ENCODE measurements at regions not wholly inside any gene's neighbourhood (a gene's known extent, or its start where the extent isn't known, plus 50 kb on each side); places are given as distances from the start of the nearest gene placed in this dataset.
"Not testable (repeated sequence)": the region's sequence is repeated elsewhere in the genome, so short reads cannot be mapped to it uniquely, and the experiment has no call there.

GRCh38 chr6:19697744-19698290 is 139.4 kb upstream of the ID4 start:
- POLR2A ChIA-PET, result no interaction called here
- Mint-ChIP-seq H3K27me3 (peaks cover under 1% of the 10 kb centered on the region), H3K4me3 (no peak overlapping the region), H3K27ac (no peak overlapping the region), H3K9me3 (peaks cover 5% of the 10 kb centered on the region), H3K4me1 (no peaks in the 10 kb centered on the region), H3K36me3 (no peaks in the 10 kb centered on the region)
- DNase-seq (no peak), ATAC-seq (ENCODE audit: low read depth) (no peak)

- Mint-ChIP-seq H3K4me3 (no peak overlapping the region), H3K36me3 (no peaks in the 10 kb centered on the region), H3K27me3 (no peaks in the 10 kb centered on the region), H3K4me1 (no peaks in the 10 kb centered on the region), H3K9me3 (peaks cover 5% of the 10 kb centered on the region), H3K27ac (no peak overlapping the region)
- POLR2A ChIA-PET, result no interaction called here
- ATAC-seq (ENCODE audit: low read depth), result no peak
- no peak for DNase-seq
Observed at GRCh38 chr6:19699932-19700331, 137.2 kb upstream of the ID4 start.

- peaks cover 2% of the 10 kb centered on the region for H3K9me3 Mint-ChIP-seq
- DNase-seq (no peak), ATAC-seq (ENCODE audit: low read depth) (no peak)
- POLR2A ChIA-PET, result no interaction called here
- H3K27ac Mint-ChIP-seq, result no peak overlapping the region
- H3K27me3 Mint-ChIP-seq, result no peaks in the 10 kb centered on the region
- H3K36me3 Mint-ChIP-seq, result no peaks in the 10 kb centered on the region
- H3K4me3 Mint-ChIP-seq, result no peak overlapping the region
- H3K4me1 Mint-ChIP-seq, result no peaks in the 10 kb centered on the region
Observed at GRCh38 chr6:19705606-19706005, 131.6 kb upstream of the ID4 start.

GRCh38 chr6:19712012-19712688 is 125.0 kb upstream of the ID4 start:
- Mint-ChIP-seq H3K9me3 (no peaks in the 10 kb centered on the region), H3K27me3 (no peaks in the 10 kb centered on the region), H3K27ac (no peak overlapping the region), H3K4me3 (no peak overlapping the region), H3K36me3 (no peaks in the 10 kb centered on the region), H3K4me1 (no peaks in the 10 kb centered on the region)
- ATAC-seq (ENCODE audit: low read depth) (no peak), DNase-seq (no peak)
- POLR2A ChIA-PET, result no interaction called here

GRCh38 chr6:19712998-19713397 is 124.2 kb upstream of the ID4 start:
- ATAC-seq (ENCODE audit: low read depth) (no peak), DNase-seq (no peak)
- no peaks in the 10 kb centered on the region for H3K36me3 Mint-ChIP-seq
- no peaks in the 10 kb centered on the region for H3K27me3 Mint-ChIP-seq
- POLR2A ChIA-PET, result no interaction called here
- H3K27ac Mint-ChIP-seq, result no peak overlapping the region
- H3K4me3 Mint-ChIP-seq, result no peak overlapping the region
- no peaks in the 10 kb centered on the region for H3K4me1 Mint-ChIP-seq
- no peaks in the 10 kb centered on the region for H3K9me3 Mint-ChIP-seq

GRCh38 chr6:19713411-19713810 is 123.8 kb upstream of the ID4 start:
- DNase-seq, result no peak
- H3K4me3 Mint-ChIP-seq, result no peak overlapping the region
- no peak overlapping the region for H3K27ac Mint-ChIP-seq
- no peaks in the 10 kb centered on the region for H3K4me1 Mint-ChIP-seq
- no peaks in the 10 kb centered on the region for H3K27me3 Mint-ChIP-seq
- POLR2A ChIA-PET, result no interaction called here
- ATAC-seq (ENCODE audit: low read depth), result no peak
- no peaks in the 10 kb centered on the region for H3K9me3 Mint-ChIP-seq
- H3K36me3 Mint-ChIP-seq, result no peaks in the 10 kb centered on the region

- no peaks in the 10 kb centered on the region for H3K4me1 Mint-ChIP-seq
- POLR2A ChIA-PET, result no interaction called here
Observed at GRCh38 chr6:19713984-19714383, 123.2 kb upstream of the ID4 start.

GRCh38 chr6:19714434-19715166 is 122.6 kb upstream of the ID4 start:
- ATAC-seq (ENCODE audit: low read depth), result no peak
- H3K36me3 Mint-ChIP-seq, result no peaks in the 10 kb centered on the region
- H3K27ac Mint-ChIP-seq, result no peak overlapping the region
- no peaks in the 10 kb centered on the region for H3K9me3 Mint-ChIP-seq
- H3K27me3 Mint-ChIP-seq, result no peaks in the 10 kb centered on the region
- H3K4me3 Mint-ChIP-seq, result no peak overlapping the region
- DNase-seq, result no peak
- no peaks in the 10 kb centered on the region for H3K4me1 Mint-ChIP-seq
- POLR2A ChIA-PET, result no interaction called here

More at GRCh38 chr6:19713984-19714383, 123.2 kb upstream of the ID4 start:
- no peaks in the 10 kb centered on the region for H3K27me3 Mint-ChIP-seq
- DNase-seq (no peak), ATAC-seq (ENCODE audit: low read depth) (no peak)
- no peak overlapping the region for H3K27ac Mint-ChIP-seq
- no peak overlapping the region for H3K4me3 Mint-ChIP-seq
- H3K36me3 Mint-ChIP-seq, result no peaks in the 10 kb centered on the region
- no peaks in the 10 kb centered on the region for H3K9me3 Mint-ChIP-seq

GRCh38 chr6:19715167-19715551 is 122.0 kb upstream of the ID4 start:
- Mint-ChIP-seq H3K9me3 (no peaks in the 10 kb centered on the region), H3K36me3 (no peaks in the 10 kb centered on the region), H3K4me3 (no peak overlapping the region), H3K27ac (no peak overlapping the region), H3K27me3 (no peaks in the 10 kb centered on the region), H3K4me1 (no peaks in the 10 kb centered on the region)
- POLR2A ChIA-PET, result no interaction called here
- no peak for DNase-seq
- no peak for ATAC-seq (ENCODE audit: low read depth)

GRCh38 chr6:19719691-19720128 is 117.5 kb upstream of the ID4 start:
- no peaks in the 10 kb centered on the region for H3K9me3 Mint-ChIP-seq
- H3K4me1 Mint-ChIP-seq, result no peaks in the 10 kb centered on the region
- H3K27ac Mint-ChIP-seq, result no peak overlapping the region
- DNase-seq (no peak), ATAC-seq (ENCODE audit: low read depth) (no peak)
- no peaks in the 10 kb centered on the region for H3K36me3 Mint-ChIP-seq
- no peak overlapping the region for H3K4me3 Mint-ChIP-seq
- H3K27me3 Mint-ChIP-seq, result no peaks in the 10 kb centered on the region
- POLR2A ChIA-PET, result no interaction called here

- Mint-ChIP-seq H3K27me3 (no peaks in the 10 kb centered on the region), H3K27ac (no peak overlapping the region), H3K4me1 (no peaks in the 10 kb centered on the region), H3K9me3 (no peaks in the 10 kb centered on the region), H3K4me3 (no peak overlapping the region), H3K36me3 (no peaks in the 10 kb centered on the region)
- POLR2A ChIA-PET, result no interaction called here
- DNase-seq (no peak), ATAC-seq (ENCODE audit: low read depth) (no peak)
Observed at GRCh38 chr6:19721766-19722377, 115.3 kb upstream of the ID4 start.

- POLR2A ChIA-PET, result no interaction called here
- no peak for ATAC-seq (ENCODE audit: low read depth)
Observed at GRCh38 chr6:19722999-19723398, 114.2 kb upstream of the ID4 start.

GRCh38 chr6:19723545-19723944 is 113.6 kb upstream of the ID4 start:
- Mint-ChIP-seq H3K36me3 (no peaks in the 10 kb centered on the region), H3K4me3 (no peak overlapping the region), H3K27ac (no peak overlapping the region), H3K27me3 (no peaks in the 10 kb centered on the region), H3K4me1 (no peaks in the 10 kb centered on the region), H3K9me3 (no peaks in the 10 kb centered on the region)
- ATAC-seq (ENCODE audit: low read depth) (no peak), DNase-seq (no peak)
- POLR2A ChIA-PET, result no interaction called here

More at GRCh38 chr6:19722999-19723398, 114.2 kb upstream of the ID4 start:
- Mint-ChIP-seq H3K4me1 (no peaks in the 10 kb centered on the region), H3K4me3 (no peak overlapping the region), H3K27ac (no peak overlapping the region), H3K36me3 (no peaks in the 10 kb centered on the region), H3K9me3 (no peaks in the 10 kb centered on the region), H3K27me3 (no peaks in the 10 kb centered on the region)
- DNase-seq, result no peak

- H3K4me1 Mint-ChIP-seq; POLR2A ChIA-PET; ATAC-seq (ENCODE audit: low read depth): not testable (repeated sequence)
Observed at GRCh38 chr6:19725436-19725835, 111.7 kb upstream of the ID4 start.

More at GRCh38 chr6:19725436-19725835, 111.7 kb upstream of the ID4 start:
- H3K9me3 Mint-ChIP-seq, DNase-seq, H3K27me3 Mint-ChIP-seq, H3K27ac Mint-ChIP-seq, H3K4me3 Mint-ChIP-seq, H3K36me3 Mint-ChIP-seq: not testable (repeated sequence)

All from activated naive CD8-positive, alpha-beta T cell treated with anti-CD3 and anti-CD28 coated beads, Interleukin-2, amount 10 ng/mL, durations not matched to agents 7 days and 5 days (primary cell).